GM06990 (cell line): ENCODE measurements at regions not wholly inside any gene's neighbourhood (a gene's known extent, or its start where the extent isn't known, plus 50 kb on each side); places are given as distances from the start of the nearest gene placed in this dataset.

Experiments used
- DNase-seq: peaks from one replicate; pipeline ENCODE4 v3.0.0-alpha.2; 2011; ENCODE audit not compliant: insufficient read length; ENCODE audit errors: extremely low read depth
- H3K27me3 ChIP-seq: replicated peaks from 2 replicates; pipeline ENCODE4 v1.6.0; 2011; ENCODE audit warnings: low read length; ENCODE audit not compliant: control insufficient read depth, insufficient read depth
- H3K36me3 ChIP-seq: 2 replicates; pipeline ENCODE4 v1.5.1; 2011; ENCODE audit warnings: low read length; ENCODE audit not compliant: control insufficient read depth, insufficient read depth
- H3K4me3 ChIP-seq: replicated peaks from 2 replicates; pipeline ENCODE4 v1.5.1; 2011; ENCODE audit warnings: low read depth, mild to moderate bottlenecking, control low read depth, low read length
- TF ChIP-seq, protein P1 (sequence below): IDR thresholded peaks from 2 replicates; pipeline ENCODE4 v1.5.1; 2011; ENCODE audit warnings: low read length, control low read depth, mild to moderate bottlenecking, inconsistent platforms; ENCODE audit not compliant: insufficient read depth, poor library complexity, severe bottlenecking

DNA sequence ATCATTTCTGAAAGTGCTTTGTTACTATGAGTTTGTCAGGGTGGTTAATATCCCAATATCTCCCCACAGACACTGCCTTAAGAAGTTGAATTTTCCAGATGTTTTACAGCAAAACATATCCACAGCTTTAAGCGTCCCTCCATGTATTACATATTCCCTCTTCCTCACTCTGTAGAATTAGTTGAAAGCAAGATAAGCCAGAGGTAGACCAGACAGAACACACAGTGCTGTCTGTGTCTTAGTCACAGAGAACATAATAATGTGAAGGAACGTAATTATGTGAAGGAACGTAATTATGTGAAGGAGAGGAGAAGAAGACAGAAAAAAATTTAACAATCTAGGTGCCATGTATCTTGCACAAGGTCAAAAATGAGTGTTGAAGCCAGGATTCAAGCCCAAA is 81.9 kb upstream of the LRATD1 start:
- Histone ChIP-seq H3K27me3 (no peaks in the 10 kb centered on the region), H3K36me3 (no peaks in the 10 kb centered on the region), H3K4me3 (no peak overlapping the region)
- TF ChIP-seq, protein P1, sequence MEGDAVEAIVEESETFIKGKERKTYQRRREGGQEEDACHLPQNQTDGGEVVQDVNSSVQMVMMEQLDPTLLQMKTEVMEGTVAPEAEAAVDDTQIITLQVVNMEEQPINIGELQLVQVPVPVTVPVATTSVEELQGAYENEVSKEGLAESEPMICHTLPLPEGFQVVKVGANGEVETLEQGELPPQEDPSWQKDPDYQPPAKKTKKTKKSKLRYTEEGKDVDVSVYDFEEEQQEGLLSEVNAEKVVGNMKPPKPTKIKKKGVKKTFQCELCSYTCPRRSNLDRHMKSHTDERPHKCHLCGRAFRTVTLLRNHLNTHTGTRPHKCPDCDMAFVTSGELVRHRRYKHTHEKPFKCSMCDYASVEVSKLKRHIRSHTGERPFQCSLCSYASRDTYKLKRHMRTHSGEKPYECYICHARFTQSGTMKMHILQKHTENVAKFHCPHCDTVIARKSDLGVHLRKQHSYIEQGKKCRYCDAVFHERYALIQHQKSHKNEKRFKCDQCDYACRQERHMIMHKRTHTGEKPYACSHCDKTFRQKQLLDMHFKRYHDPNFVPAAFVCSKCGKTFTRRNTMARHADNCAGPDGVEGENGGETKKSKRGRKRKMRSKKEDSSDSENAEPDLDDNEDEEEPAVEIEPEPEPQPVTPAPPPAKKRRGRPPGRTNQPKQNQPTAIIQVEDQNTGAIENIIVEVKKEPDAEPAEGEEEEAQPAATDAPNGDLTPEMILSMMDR, result no peak
- no peak for DNase-seq

DNA sequence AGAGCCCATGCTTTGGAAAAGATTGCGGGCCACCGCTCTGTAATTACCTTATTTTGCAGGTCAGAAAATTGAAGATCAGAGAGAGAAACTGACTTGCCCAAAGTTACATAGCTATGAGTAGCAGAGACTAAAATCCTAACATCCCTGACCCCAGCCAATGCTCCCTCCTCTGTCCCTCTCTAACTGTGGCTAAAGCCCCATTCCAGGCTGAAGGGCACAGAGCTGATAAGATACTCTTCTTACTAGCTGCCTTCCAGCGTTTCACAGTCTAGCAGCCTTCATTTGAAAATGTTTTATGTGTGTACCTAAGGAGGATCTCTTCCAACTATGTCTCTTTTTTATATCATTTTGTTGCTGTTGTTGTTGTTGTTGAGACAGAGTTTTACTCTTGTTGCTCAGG is 81.4 kb upstream of the LRATD1 start:
- no peaks in the 10 kb centered on the region for H3K36me3 ChIP-seq
- DNase-seq, result no peak
- H3K4me3 ChIP-seq, result no peak overlapping the region
- H3K27me3 ChIP-seq, result no peaks in the 10 kb centered on the region
- TF ChIP-seq, protein P1, result no peak

DNA sequence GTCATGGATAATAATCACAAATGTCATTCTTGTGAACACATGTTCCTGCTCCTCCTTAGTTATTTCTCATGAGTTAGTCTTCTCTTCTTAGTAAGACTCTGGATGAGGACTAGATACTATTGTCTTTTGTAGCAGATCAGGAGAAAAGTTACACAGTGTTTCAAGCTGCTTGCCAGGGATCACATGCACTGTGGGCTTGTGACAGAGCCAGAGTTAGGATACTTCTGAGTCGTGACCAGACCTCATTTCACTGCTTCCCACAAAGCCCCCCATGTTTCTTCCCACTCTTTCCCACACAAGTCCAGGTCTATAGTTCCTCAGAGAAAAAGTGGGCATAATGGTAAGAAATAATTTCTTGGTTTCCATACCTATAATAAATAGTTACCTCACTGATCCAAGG is 80.2 kb upstream of the LRATD1 start:
- Histone ChIP-seq H3K36me3 (no peaks in the 10 kb centered on the region), H3K4me3 (no peak overlapping the region), H3K27me3 (no peaks in the 10 kb centered on the region)
- DNase-seq, result no peak
- TF ChIP-seq, protein P1, result no peak

- Histone ChIP-seq H3K36me3 (no peaks in the 10 kb centered on the region), H3K27me3 (no peaks in the 10 kb centered on the region), H3K4me3 (no peak overlapping the region)
- no peak for DNase-seq
- TF ChIP-seq, protein P1, result no peak
Observed at GRCh38 chr2:14552818-14553217, 79.7 kb upstream of the LRATD1 start.

DNA sequence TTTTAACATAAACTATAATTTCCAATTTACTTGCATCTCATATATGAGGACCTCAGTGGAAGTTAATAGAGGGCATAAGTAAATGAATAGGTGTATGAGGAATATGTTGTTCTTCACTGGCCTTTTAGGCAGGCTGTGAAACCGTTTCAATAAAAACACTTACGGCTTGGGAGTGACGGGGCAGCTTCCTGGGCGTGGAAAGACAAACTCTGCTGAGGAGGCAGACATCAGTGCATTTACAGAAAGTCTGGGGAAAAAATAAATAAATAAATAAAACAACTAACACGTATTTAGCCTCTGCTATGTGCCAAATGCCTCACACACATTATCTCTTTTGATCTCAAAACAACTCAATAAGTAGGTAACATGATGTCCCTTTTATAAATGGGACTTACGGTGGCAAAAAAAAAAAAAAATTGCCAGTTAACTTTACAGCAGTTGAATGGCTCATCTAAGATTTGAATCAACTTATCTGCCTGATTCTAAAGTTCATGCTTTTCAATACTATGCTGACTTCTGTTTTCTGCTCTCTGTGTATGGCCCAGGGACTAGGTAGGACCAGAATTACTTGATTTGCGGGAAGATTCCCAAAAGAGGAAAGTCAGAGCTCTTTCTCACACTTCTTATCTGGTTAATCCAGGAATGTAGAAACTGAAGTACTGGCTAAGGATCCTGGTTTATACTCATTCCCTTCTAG is 77.5 kb upstream of the LRATD1 start:
- H3K4me3 ChIP-seq, result no peak overlapping the region
- TF ChIP-seq, protein P1, result no peak
- no peaks in the 10 kb centered on the region for H3K27me3 ChIP-seq
- no peaks in the 10 kb centered on the region for H3K36me3 ChIP-seq
- no peak for DNase-seq

DNA sequence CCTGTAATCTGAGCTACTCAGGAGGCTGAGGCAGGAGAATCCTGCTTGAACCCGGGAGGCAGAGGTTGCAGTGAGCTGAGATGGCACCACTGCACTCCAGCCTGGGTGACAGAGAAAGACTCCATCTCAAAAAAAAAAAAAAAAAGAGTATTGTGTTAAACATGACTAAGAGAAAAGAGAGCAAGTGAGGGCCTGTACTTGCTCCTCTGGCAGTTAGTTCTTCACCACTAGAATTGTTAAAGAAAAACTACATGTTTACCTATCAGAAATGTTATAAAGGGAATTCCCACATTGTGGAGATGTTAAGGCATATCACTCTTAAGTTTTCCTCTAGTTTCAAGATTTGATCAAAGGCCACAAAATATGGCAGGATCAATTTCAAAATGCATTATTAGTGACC is 75.4 kb upstream of the LRATD1 start:
- Histone ChIP-seq H3K27me3 (no peaks in the 10 kb centered on the region), H3K36me3 (no peaks in the 10 kb centered on the region), H3K4me3 (no peak overlapping the region)
- no peak for DNase-seq
- TF ChIP-seq, protein P1, result no peak
